NCI-H1105 treated with DMSO at 0.1 percent for 48 hours (cell line): ENCODE measurements at regions not wholly inside any gene's neighbourhood (a gene's known extent, or its start where the extent isn't known, plus 50 kb on each side); places are given as distances from the start of the nearest gene placed in this dataset.

Experiments used
- DNase-seq: peaks from one replicate; lab custom pipeline; 2025; lab: John Stamatoyannopoulos, UW

GRCh38 chr4:125689805-125690204 lies 375.1 kb downstream of the FAT4 start:
- DNase-seq, result peak; percentile 79

GRCh38 chr4:125693228-125693627 lies 378.5 kb downstream of the FAT4 start:
- no peak for DNase-seq

- no peak for DNase-seq
These were observed 387.7 kb downstream of the FAT4 start for GRCh38 chr4:125702406-125702805.

- DNase-seq, result no peak
These were observed 388.7 kb downstream of the FAT4 start for GRCh38 chr4:125703443-125703842.

GRCh38 chr4:125704726-125705125 lies 390.0 kb downstream of the FAT4 start:
- no peak for DNase-seq

GRCh38 chr4:125705681-125706080 lies 390.9 kb downstream of the FAT4 start:
- DNase-seq, result no peak

- no peak for DNase-seq
These were observed 392.6 kb downstream of the FAT4 start for GRCh38 chr4:125707397-125707796.

GRCh38 chr4:125710766-125711165 lies 396.0 kb downstream of the FAT4 start:
- DNase-seq, result no peak

- no peak for DNase-seq
These were observed 399.3 kb downstream of the FAT4 start for GRCh38 chr4:125714049-125714448.

- DNase-seq, result no peak
These were observed 400.1 kb downstream of the FAT4 start for GRCh38 chr4:125714845-125715244.

GRCh38 chr4:125719987-125720386 lies 405.2 kb downstream of the FAT4 start:
- DNase-seq, result no peak

GRCh38 chr4:125722009-125722408 lies 407.3 kb downstream of the FAT4 start:
- no peak for DNase-seq

- DNase-seq, result no peak
These were observed 411.3 kb downstream of the FAT4 start for GRCh38 chr4:125725957-125726525.

GRCh38 chr4:125727931-125728330 lies 413.2 kb downstream of the FAT4 start:
- no peak for DNase-seq

GRCh38 chr4:125728568-125728967 lies 413.8 kb downstream of the FAT4 start:
- DNase-seq, result no peak

- no peak for DNase-seq
These were observed 414.4 kb downstream of the FAT4 start for GRCh38 chr4:125729171-125729570.

GRCh38 chr4:125732632-125733031 lies 417.9 kb downstream of the FAT4 start:
- no peak for DNase-seq

GRCh38 chr4:125734504-125734903 lies 419.7 kb downstream of the FAT4 start:
- DNase-seq, result no peak

GRCh38 chr4:125735102-125735501 lies 420.3 kb downstream of the FAT4 start:
- DNase-seq, result no peak

GRCh38 chr4:125736057-125736456 lies 421.3 kb downstream of the FAT4 start:
- DNase-seq, result no peak

GRCh38 chr4:125739760-125740159 lies 425.0 kb downstream of the FAT4 start:
- no peak for DNase-seq

- DNase-seq, result peak; percentile 36
These were observed 427.2 kb downstream of the FAT4 start for GRCh38 chr4:125741825-125742452.

- DNase-seq, result no peak
These were observed 430.2 kb downstream of the FAT4 start for GRCh38 chr4:125744891-125745364.

GRCh38 chr4:125749354-125749753 lies 434.6 kb downstream of the FAT4 start:
- DNase-seq, result no peak
